Iris pigment epithelial cell (primary cell): ENCODE measurements at regions not wholly inside any gene's neighbourhood (a gene's known extent, or its start where the extent isn't known, plus 50 kb on each side); places are given as distances from the start of the nearest gene placed in this dataset.

Experiments
- DNase-seq: peaks from one replicate; pipeline ENCODE4 v3.0.0-alpha.2; 2011; ENCODE audit warnings: low read depth

DNA sequence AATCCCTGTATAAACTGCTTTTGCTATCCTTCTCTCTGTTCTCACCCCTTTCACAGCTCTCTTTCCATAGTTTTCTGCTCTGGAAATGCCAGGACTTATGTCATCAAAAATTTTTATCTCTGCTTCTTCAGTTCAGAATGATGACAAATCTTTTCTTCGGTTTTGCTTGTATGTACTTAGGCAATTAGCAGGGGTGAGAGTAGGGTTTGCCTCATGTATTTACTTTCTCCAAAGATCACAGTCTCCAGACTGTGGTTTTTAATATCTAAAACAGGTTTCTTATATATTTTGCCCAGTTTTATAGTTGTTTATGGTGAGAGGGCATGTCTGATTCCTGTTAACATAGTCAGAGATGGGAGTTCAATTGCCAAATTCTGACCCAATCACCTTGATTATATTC is 235.4 kb upstream of the LYPLAL1 start:
- DNase-seq, result peak; percentile 28

DNA sequence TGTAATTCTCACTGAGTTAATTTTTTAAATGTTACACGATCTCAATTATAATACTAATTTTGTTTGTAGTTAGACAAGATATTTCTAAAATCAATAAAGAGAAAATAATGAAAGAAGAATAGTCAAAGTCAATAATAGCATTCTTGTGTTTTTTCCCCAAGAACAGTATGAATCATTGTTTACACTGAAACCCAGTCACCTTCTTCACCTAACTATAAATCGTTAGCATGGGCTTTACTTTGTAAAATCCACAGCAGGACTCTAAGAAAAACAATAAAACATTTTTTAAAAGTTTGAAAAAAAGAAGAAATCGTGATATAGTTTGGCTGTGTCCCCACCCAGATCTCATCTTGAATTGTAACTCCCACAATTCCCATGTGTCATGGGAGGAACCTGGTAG is 234.6 kb upstream of the LYPLAL1 start:
- DNase-seq, result peak; percentile 37

DNA sequence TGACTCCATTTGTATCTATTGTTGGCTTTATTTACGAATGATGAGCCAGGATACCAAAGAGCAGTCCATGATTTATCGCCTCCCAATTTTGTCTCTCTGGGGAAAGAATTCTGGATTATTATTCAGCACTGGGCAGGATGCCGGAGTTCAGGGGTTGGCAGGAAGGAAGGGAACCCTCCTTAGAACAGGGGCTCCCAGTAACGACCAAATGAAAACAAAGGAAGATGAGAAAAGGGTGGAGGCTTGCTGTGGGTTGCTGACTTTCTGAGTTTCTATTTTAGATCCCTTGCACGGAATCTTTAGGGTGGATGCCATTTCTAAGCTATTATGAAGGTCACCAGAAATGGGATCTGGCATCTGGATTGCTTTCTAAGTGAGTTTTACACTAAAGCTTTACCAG is 231.2 kb upstream of the LYPLAL1 start:
- no peak for DNase-seq

DNA sequence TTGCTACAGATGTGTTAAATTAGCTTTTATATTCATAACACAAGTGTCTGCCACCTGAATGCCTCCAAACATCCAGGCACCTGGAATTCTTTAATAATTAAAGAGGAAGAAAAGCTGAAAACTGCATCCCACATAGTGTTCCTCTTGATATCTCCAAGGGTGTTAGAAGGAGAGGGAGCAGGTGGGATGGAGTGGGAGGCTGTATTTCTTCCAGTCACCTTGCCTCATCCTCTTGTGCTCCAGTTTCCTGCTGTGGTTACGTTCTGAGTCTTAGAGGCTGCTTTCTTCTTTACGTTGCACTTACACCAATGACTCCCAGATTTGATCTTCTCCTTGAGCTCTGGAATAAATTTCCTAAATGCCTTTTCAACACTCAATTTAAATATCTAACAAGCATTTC is 230.3 kb upstream of the LYPLAL1 start:
- no peak for DNase-seq

DNA sequence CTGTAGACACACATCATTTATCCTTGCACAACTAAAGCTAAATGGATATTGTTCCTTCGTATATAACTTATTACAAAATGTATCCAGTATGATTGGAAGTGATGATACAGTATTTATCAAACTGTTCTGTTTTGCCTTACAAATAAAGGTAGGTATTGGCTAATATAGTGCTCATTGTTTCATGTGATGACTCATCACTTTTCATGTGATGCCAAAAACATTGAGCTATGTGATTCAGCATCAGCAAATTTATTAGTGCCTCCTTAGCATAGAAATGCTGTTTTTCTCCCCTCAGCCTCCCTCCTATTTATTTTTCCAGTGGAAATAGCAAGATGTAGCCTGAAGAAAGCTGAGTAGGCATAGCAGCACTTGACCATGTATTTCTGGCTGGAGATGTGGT is 228.6 kb upstream of the LYPLAL1 start:
- peak; percentile 72 for DNase-seq

DNA sequence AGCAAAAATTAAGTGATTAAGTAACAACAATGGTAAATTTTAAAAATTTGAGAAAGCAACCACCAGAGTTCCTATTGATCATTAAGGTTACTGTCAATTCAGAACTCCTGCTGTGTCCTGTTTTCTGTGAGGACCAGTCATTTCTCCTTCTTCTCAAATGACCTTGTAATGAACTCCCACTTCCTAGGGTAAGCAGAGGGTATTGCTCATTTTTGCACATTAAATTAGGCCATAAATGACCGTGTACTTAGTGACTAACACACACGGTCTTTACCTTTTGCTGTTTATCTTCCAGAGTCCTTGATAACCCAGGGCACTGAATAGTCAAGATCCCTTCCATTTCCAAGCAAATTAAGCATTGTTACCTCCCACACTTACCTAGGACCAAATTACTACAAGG is 227.5 kb upstream of the LYPLAL1 start:
- no peak for DNase-seq

DNA sequence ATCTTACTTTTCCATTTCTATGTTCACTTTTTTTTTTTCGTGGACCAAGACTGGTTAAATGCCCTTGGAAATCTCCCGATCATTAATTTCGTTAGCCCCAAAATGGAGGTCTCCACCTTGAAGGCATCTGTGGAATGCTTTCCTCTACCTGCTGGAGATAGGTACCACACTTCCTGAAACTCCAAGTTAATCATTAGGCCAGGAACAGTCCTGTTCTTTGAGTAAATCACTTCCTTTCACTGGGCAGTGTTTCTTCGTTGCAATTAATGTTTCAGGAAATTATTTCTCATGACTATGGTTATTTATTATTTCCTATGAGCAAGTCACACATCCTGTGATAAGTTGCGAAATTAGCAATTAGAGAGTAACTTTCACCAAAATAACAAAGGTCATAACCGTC is 225.2 kb upstream of the LYPLAL1 start:
- no peak for DNase-seq

DNA sequence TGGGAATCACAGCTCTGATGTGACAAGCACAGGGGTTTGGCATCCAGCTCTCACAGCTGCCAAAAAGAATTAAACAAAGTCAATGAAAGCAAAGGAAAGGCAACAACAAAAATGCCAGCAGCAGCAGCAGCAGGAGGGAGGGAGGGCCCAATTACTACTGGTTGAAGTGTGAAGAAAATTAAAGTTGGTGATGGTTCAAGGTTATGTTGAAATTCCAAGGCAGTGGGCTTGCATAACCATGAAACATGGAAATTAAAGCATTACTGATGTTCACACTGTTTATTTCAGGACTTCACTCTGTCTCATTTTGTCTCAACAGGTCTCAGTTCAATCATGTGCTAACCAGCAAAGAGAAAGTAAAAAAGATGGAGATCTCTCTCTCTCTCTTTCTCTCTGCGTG is 220.3 kb upstream of the LYPLAL1 start:
- DNase-seq, result no peak

DNA sequence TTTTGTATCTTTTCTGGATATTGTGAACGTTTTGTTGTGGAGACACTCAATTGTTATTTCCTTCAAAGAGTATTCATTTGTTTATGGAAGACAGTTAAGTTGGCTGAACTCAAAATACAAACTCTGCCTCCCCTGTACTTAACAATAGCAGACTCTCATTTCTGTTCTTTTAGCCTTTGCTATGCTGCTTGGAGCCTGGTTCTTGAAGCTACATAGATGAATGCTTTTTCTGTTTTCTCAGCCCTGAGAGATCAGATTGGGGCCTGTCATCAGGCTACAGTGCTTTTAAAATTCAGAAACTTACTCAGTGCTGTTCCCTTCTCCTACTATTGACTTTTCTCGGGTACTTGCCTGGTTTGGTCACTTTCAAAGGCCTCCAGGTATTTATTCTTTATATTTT is 215.7 kb upstream of the LYPLAL1 start:
- DNase-seq, result no peak

DNA sequence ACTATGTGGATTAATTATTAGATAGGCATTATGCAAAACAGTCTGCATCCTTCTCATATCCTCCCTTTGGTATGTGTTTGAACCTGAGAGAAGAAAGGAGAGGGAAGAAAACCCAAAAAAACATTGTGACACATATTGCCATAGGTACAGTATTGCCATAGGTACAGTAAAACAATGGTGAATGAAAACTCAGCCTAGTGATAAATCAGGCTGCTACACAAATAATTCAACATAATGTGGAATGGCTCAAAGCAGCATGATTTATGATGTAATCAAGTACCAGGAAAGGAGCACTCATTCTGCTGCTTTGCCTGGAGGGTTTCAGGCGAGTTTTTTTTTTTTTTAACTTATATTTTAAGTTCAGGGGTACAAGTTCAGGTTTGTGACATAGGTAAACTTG is 213.9 kb upstream of the LYPLAL1 start:
- no peak for DNase-seq

DNA sequence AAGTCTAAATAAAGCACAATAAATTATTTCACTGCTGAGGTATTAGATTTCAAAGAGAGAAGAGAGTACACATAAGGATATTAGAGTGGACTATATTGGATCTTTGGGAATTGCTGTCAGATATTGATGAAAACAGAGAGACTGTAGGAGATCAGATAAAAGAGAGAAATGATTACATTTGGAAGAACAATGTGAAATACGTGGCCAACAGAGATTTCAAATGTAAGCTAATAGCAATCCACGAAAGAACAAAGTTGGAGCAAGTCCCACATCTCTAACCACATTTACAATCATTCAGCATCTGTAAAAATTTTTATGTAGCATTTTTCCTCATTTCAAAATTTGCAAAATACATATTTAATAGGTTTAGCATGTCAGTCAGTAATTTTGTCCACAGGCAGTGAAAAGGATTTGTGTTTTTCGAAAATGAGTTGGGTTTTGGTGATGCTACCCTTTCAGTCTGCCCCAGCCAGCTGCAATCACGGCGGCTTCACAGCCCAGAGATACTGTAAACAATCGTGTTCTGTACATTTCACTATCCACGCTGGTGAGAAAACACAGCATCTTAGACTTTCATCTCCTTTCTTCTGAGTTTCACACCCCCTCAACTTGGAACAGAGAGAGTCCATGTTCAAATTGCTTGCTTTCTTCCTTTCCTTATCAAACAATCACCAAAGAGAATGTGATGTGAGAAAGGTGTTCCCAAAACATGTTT is 209.1 kb upstream of the LYPLAL1 start:
- no peak for DNase-seq

DNA sequence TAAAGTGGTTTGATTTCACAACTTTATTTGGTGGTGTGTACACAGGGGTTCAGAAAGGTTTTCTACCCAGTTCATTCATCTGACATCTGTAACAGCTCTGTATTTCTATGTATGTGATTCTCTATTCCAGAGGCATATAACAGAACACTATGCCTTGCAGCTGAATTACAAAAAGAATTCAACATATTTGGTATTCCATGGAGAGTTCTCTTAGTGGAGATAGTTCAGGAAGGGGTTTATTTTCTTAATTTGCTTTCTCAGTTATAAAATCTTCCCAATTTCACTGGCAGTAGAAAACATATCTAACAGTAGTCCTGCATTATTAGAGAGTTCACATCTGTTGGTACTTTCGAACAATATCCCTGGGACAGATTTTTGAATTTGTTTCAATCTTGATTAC is 207.9 kb upstream of the LYPLAL1 start:
- DNase-seq, result no peak

DNA sequence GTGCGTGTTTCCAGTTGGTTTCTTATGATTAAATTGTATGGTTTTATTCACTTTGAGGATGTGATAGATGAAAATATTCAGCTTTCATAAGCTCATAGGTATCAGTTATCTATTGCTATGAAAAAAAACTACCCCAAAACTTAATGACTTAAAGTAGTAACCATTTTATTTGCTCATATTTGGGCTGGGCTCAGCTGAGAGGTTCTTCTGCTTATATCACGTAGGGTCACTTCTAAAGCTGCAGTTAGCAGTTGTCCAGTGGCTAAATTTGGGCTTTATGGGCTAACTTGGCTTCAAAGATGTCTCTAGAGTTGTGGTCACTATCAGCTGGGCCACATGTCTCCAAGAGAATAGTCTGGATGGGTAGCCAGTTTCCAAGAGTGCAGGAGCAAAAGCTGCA is 206.4 kb upstream of the LYPLAL1 start:
- no peak for DNase-seq

DNA sequence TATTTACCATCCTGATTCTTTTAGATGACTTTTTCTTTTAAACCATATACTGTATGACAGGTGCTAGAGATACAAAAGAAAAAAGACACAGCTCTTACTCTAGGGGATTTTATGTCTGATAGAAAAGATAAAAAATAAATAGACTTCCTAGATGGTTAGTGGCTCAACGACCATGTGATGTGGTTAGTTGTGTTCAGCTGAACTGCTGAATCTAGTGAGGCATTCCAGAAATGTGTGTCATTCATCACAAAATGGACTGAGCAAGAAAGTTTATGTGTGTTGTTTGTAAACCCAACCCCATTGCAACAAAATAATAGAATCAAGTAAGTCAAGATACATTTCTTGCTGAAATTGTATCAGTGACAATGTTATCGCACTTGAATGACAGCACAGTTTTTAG is 205.8 kb upstream of the LYPLAL1 start:
- peak; percentile 84 for DNase-seq

DNA sequence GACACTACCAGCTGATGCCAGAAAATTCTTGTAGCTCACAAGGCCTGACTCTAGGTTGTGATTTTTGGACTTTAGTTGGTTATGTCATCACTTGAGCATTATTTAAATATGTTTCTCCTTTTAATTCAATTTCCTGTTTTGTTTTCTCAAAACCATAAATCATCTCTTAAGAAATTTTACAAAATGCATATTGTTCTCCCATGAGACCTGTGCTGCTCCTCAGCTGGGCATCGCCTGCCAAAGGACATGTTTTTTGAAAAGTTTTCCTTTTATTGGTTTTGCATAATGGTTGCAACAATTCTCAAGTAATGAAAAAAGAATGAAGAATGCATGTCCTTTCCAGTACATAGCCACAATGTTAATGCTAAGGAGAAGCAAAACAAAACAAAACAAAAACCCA is 204.7 kb upstream of the LYPLAL1 start:
- DNase-seq, result no peak

DNA sequence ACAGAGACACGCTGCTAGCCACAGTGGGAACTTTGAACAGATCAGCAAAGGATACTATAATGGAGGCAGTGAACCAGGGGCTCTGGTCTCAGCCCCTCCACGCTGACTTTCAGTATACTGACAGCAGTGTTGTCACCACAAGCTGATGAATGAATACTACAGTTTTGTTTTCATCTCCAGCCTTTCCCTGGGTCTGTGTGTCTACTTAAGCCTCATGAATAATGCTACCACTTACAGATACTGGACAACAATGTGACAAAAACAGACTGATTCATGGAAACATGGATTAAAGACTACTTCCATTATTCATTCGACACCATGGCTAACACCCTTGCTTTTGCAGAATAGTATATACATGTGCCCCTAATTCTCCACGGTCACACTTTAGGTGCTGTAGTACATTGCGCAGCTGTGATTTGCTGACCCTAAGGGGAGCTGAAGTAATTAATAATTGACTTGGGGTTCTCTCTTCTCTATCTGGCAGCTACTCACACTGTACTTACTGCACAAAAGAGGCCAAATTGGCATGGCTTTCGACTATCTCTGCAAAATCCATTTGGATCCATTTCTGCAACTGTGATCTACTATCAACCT is 203.2 kb upstream of the LYPLAL1 start:
- no peak for DNase-seq

DNA sequence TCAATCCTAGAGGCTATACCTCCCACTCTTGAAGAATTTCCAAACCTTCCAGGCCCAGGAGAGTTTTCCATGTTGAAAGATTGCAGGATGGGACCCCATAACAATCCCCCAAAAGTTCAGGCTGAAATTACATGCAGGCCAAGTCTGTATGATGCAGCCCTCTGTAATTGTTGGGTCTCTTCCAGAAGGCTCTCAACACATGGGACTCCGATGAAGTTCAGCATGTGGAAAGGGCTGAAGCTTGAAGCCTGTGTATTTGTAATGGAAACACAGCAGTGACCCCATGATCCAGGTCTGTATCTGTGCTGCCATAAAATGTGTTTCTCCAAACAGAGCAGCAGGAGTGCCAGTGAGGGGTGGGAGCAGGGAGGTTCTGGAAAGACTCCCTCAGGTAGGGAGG is 202.5 kb upstream of the LYPLAL1 start:
- peak; percentile 31 for DNase-seq

DNA sequence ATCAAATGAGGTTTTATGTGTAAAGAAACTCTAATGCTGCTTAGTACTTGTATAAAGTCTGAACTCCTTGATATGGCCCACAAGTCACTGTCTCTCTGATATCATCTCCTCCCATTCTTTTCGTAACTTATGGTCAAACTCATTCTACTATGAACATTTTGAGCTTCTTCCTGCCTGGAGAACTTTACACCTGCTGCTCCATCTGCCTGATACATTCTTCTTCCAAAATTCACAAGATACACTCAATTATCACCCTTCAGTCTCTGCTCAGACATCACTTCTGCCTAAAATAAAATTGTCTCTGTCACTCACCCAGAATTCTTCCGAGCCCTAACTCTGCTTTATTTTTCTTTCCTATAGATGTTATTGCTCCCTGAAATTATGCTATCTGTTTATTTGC is 192.8 kb upstream of the LYPLAL1 start:
- DNase-seq, result no peak

DNA sequence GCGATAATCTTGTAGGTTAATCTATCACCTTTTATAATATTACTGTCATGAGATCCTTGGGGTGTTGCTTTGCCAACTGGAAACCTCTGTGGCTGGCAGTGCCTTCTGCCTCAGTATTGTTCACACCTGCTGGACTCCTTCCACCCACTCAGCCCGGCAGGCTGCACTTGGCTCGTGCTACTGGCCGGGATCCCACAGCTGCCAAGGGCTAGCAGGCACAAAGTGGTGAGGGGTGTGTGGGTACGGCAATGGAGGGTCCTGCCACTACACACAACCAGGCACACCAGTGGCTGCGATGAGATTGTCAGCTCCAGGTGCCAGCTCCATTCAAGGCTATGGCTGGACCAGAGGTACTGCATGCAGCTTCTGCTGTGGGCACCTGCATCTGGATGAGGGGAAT is 191.2 kb upstream of the LYPLAL1 start:
- DNase-seq, result no peak

DNA sequence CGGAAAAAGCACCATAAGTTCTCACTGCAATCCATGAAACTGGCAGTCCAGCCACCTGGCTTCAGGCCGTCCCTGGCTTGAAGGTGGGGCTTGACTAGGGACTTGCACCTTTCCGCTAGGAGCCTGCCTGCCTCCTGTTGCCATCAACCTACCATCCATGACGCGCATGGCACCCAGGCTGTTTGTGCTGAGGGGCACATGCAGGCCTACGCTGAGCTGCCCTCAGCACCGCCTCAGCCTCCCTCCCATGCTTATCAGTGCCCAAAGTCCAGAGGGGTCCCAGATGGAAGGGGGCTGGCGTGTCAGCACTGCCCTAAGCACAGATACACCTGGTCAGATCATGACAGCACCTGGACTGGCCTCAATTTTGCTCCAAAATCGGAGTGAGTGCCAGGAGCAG is 190.2 kb upstream of the LYPLAL1 start:
- DNase-seq, result no peak

DNA sequence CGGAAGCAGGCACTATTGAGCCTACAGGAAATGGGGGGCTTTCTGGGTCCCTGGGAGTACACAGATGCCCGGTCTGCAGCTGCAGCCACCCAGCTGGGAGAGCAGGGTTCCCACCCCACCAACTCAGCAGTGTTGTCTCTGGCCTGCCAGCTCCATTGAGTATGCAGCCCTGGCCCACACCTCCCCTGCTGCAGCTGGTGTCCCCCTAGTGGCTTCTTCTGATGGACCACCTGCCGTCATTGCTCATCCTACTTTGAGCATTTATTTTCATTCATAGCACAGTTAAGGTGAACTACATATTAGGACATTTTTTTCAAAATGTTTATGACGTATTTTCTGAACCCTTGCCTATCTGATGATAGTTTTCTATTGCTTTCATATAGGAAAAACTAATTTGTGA is 189.8 kb upstream of the LYPLAL1 start:
- no peak for DNase-seq

DNA sequence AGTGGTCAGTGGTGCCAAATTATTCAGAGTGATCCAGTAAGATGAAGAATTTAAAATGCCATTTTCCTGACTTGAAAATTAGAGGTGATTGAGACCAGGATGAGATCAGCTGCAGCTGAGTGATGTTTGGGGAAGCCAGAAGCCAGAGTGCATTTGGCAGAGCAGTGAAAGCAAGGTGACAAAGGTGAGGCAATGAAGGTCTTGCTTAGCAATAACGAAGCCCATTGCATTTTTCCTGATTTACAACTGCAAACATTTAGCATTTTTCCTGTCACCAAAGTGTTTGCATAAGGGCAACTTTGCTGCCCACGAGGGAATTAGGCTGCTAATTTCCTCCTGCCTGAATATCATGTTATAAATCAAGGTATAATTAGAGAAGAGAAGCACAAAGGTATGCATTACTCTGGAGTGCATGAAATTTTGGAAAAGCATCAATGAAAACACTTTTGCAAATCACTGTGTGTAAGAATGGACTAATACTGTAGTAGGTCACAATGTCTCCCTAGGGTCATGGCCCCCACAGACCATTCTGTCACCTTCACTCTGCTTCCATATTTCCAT is 188.2 kb upstream of the LYPLAL1 start:
- DNase-seq, result no peak

DNA sequence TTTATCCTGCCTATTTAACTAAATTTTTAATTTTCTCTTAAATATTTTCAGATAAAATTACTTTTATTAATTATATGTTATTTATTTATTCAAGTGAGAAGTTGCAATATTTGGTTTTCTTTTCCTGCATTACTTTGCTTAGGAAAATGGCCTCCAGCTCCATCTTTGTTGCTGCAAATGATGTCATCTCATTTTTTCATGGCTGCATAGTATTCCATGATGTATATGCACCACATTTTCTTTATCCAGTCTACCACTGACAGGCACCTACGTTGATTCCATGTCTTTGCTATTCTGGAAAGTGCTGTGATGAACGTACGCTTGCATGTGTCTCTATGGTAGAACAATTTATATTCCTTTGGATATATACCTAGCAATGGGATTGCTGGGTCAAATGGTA is 186.9 kb upstream of the LYPLAL1 start:
- DNase-seq, result no peak

DNA sequence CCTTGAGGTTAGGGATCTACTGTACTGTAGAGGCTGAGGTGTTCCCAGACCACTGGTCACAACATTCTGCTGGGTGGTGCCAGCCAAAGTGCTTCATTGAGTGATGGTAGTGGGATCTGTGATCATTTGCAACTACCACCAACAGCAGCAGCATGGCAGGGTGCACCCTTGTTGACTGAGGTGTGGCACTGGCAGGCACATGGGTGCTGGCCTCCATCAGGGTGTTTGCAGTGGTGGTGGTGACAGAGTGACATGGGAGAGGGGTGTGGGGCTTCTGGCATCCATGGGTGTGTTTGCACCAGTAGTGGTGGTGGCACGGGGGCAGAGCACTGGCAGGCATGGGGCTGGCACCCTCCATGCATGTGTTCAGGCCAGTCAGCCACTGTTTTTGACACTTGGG is 183.7 kb upstream of the LYPLAL1 start:
- DNase-seq, result no peak
